ENCODE measurements at regions not wholly inside any gene's neighbourhood (a gene's known extent, or its start where the extent isn't known, plus 50 kb on each side); places are given as distances from the start of the nearest gene placed in this dataset.
"Not testable (repeated sequence)": the region's sequence is repeated elsewhere in the genome, so short reads cannot be mapped to it uniquely, and the experiment has no call there.

GRCh38 chr16:65279576-65279975, 157.7 kb upstream of the CDH11 start:
- DNase-seq, result no peak

- no peak for DNase-seq
These were observed 157.0 kb upstream of the CDH11 start for GRCh38 chr16:65278874-65279273.

GRCh38 chr16:65274566-65274965, 152.7 kb upstream of the CDH11 start:
- DNase-seq, result no peak

GRCh38 chr16:65272699-65273414, 151.0 kb upstream of the CDH11 start:
- no peak for DNase-seq

- DNase-seq, result no peak
These were observed 150.1 kb upstream of the CDH11 start for GRCh38 chr16:65271996-65272395.

- DNase-seq, result no peak
These were observed 146.5 kb upstream of the CDH11 start for GRCh38 chr16:65268331-65268730.

- DNase-seq, result no peak
These were observed 142.0 kb upstream of the CDH11 start for GRCh38 chr16:65263896-65264295.

GRCh38 chr16:65260746-65261145, 138.9 kb upstream of the CDH11 start:
- no peak for DNase-seq

GRCh38 chr16:65254144-65254543, 132.3 kb upstream of the CDH11 start:
- DNase-seq, result no peak

- DNase-seq, result no peak
These were observed 127.9 kb upstream of the CDH11 start for GRCh38 chr16:65249768-65250167.

GRCh38 chr16:65244787-65245186, 122.9 kb upstream of the CDH11 start:
- no peak for DNase-seq

GRCh38 chr16:65235339-65236177, 113.7 kb upstream of the CDH11 start:
- DNase-seq, result no peak

GRCh38 chr16:65234721-65235320, 113.0 kb upstream of the CDH11 start:
- not testable (repeated sequence) for DNase-seq

GRCh38 chr16:65229191-65229662, 107.4 kb upstream of the CDH11 start:
- no peak for DNase-seq

- no peak for DNase-seq
These were observed 105.4 kb upstream of the CDH11 start for GRCh38 chr16:65227150-65227835.

- DNase-seq, result no peak
These were observed 104.2 kb upstream of the CDH11 start for GRCh38 chr16:65226077-65226476.

GRCh38 chr16:65225488-65225887, 103.6 kb upstream of the CDH11 start:
- no peak for DNase-seq

GRCh38 chr16:65224994-65225393, 103.1 kb upstream of the CDH11 start:
- no peak for DNase-seq

- no peak for DNase-seq
These were observed 102.6 kb upstream of the CDH11 start for GRCh38 chr16:65224471-65224870.

- no peak for DNase-seq
These were observed 101.5 kb upstream of the CDH11 start for GRCh38 chr16:65223335-65223734.

GRCh38 chr16:65222536-65222935, 100.7 kb upstream of the CDH11 start:
- DNase-seq, result no peak

GRCh38 chr16:65222049-65222448, 100.2 kb upstream of the CDH11 start:
- no peak for DNase-seq

- DNase-seq, result no peak
These were observed 97.9 kb upstream of the CDH11 start for GRCh38 chr16:65219786-65220185.
